ENCODE measurements at regions not wholly inside any gene's neighbourhood (a gene's known extent, or its start where the extent isn't known, plus 50 kb on each side); places are given as distances from the start of the nearest gene placed in this dataset.
"Not testable (repeated sequence)": the region's sequence is repeated elsewhere in the genome, so short reads cannot be mapped to it uniquely, and the experiment has no call there.

- DNase-seq (ENCODE audit: low spot score) (no peak), ATAC-seq (ENCODE audit: low FRiP score) (no peak)
- no peak for TF ChIP-seq CTCF (IDR thresholded peaks at IDR 0.05)
Observed at GRCh38 chr4:53889326-53890055, 174.9 kb downstream of the CHIC2 start.

GRCh38 chr4:53886090-53886489, 178.3 kb downstream of the CHIC2 start:
- ATAC-seq (ENCODE audit: low FRiP score) (no peak), DNase-seq (ENCODE audit: low spot score) (no peak)
- TF ChIP-seq CTCF (IDR thresholded peaks at IDR 0.05), result no peak

GRCh38 chr4:53885668-53886067, 178.7 kb downstream of the CHIC2 start:
- DNase-seq (ENCODE audit: low spot score) (no peak), ATAC-seq (ENCODE audit: low FRiP score) (no peak)
- no peak for TF ChIP-seq CTCF (IDR thresholded peaks at IDR 0.05)

GRCh38 chr4:53877096-53877495, 187.3 kb downstream of the CHIC2 start:
- DNase-seq (ENCODE audit: low spot score); ATAC-seq (ENCODE audit: low FRiP score): not testable (repeated sequence)

- DNase-seq (ENCODE audit: low spot score) (no peak), ATAC-seq (ENCODE audit: low FRiP score) (no peak)
- no peak for TF ChIP-seq CTCF (IDR thresholded peaks at IDR 0.05)
Observed at GRCh38 chr4:53866055-53866454, 198.3 kb downstream of the CHIC2 start.

- DNase-seq (ENCODE audit: low spot score) (no peak), ATAC-seq (ENCODE audit: low FRiP score) (no peak)
- TF ChIP-seq CTCF (IDR thresholded peaks at IDR 0.05), result no peak
Observed at GRCh38 chr4:53865054-53865453, 199.4 kb downstream of the CHIC2 start.

GRCh38 chr4:53863736-53864365, 200.6 kb downstream of the CHIC2 start:
- no peak for TF ChIP-seq CTCF (IDR thresholded peaks at IDR 0.05)
- ATAC-seq (ENCODE audit: low FRiP score) (no peak), DNase-seq (ENCODE audit: low spot score) (no peak)

All from omental fat pad (tissue), 3 donors.